ENCODE measurements at regions not wholly inside any gene's neighbourhood (a gene's known extent, or its start where the extent isn't known, plus 50 kb on each side); places are given as distances from the start of the nearest gene placed in this dataset.

GRCh38 chr20:50294164-50295088, 103.8 kb downstream of the CEBPB start:
- Mint-ChIP-seq H3K27me3 (no peaks in the 10 kb centered on the region), H3K27ac (no peak overlapping the region), H3K4me1 (ENCODE audit: low read depth) (peaks cover 10% of the 10 kb centered on the region), H3K9me3 (ENCODE audit: low read depth) (no peaks in the 10 kb centered on the region), H3K36me3 (no peaks in the 10 kb centered on the region), H3K4me3 (no peak overlapping the region)

GRCh38 chr20:50295345-50295744, 104.7 kb downstream of the CEBPB start:
- Mint-ChIP-seq H3K27me3 (no peaks in the 10 kb centered on the region), H3K27ac (peak overlapping the region; percentile 16), H3K4me1 (ENCODE audit: low read depth) (peaks cover 10% of the 10 kb centered on the region)

GRCh38 chr20:50295762-50296449, 105.3 kb downstream of the CEBPB start:
- no peaks in the 10 kb centered on the region for H3K27me3 Mint-ChIP-seq
- H3K36me3 Mint-ChIP-seq: no peaks in the 10 kb centered on the region
- H3K4me3 Mint-ChIP-seq: no peak overlapping the region
- peaks cover 10% of the 10 kb centered on the region for H3K4me1 Mint-ChIP-seq (ENCODE audit: low read depth)
- no peak overlapping the region for H3K27ac Mint-ChIP-seq
- no peaks in the 10 kb centered on the region for H3K9me3 Mint-ChIP-seq (ENCODE audit: low read depth)

More at GRCh38 chr20:50295345-50295744, 104.7 kb downstream of the CEBPB start:
- H3K36me3 Mint-ChIP-seq: no peaks in the 10 kb centered on the region
- no peak overlapping the region for H3K4me3 Mint-ChIP-seq
- H3K9me3 Mint-ChIP-seq (ENCODE audit: low read depth): no peaks in the 10 kb centered on the region

GRCh38 chr20:50296450-50297375, 106.1 kb downstream of the CEBPB start:
- no peak overlapping the region for H3K27ac Mint-ChIP-seq
- peaks cover 10% of the 10 kb centered on the region for H3K4me1 Mint-ChIP-seq (ENCODE audit: low read depth)
- no peaks in the 10 kb centered on the region for H3K36me3 Mint-ChIP-seq
- H3K9me3 Mint-ChIP-seq (ENCODE audit: low read depth): no peaks in the 10 kb centered on the region
- no peaks in the 10 kb centered on the region for H3K27me3 Mint-ChIP-seq
- no peak overlapping the region for H3K4me3 Mint-ChIP-seq

- H3K36me3 Mint-ChIP-seq: no peaks in the 10 kb centered on the region
- H3K4me3 Mint-ChIP-seq: no peak overlapping the region
- peaks cover 14% of the 10 kb centered on the region for H3K4me1 Mint-ChIP-seq (ENCODE audit: low read depth)
- no peaks in the 10 kb centered on the region for H3K27me3 Mint-ChIP-seq
- no peaks in the 10 kb centered on the region for H3K9me3 Mint-ChIP-seq (ENCODE audit: low read depth)
- H3K27ac Mint-ChIP-seq: no peak overlapping the region
Measured at GRCh38 chr20:50297498-50298376, 107.1 kb downstream of the CEBPB start.

GRCh38 chr20:50298554-50299324, 108.1 kb downstream of the CEBPB start:
- Mint-ChIP-seq H3K36me3 (no peaks in the 10 kb centered on the region), H3K4me1 (ENCODE audit: low read depth) (peaks cover 14% of the 10 kb centered on the region), H3K27ac (no peak overlapping the region), H3K9me3 (ENCODE audit: low read depth) (no peaks in the 10 kb centered on the region), H3K27me3 (no peaks in the 10 kb centered on the region), H3K4me3 (no peak overlapping the region)

- Mint-ChIP-seq H3K4me3 (no peak overlapping the region), H3K9me3 (ENCODE audit: low read depth) (no peaks in the 10 kb centered on the region), H3K27me3 (no peaks in the 10 kb centered on the region), H3K4me1 (ENCODE audit: low read depth) (peaks cover 14% of the 10 kb centered on the region), H3K27ac (no peak overlapping the region), H3K36me3 (no peaks in the 10 kb centered on the region)
Measured at GRCh38 chr20:50299325-50299629, 108.6 kb downstream of the CEBPB start.

GRCh38 chr20:50301165-50301564, 110.5 kb downstream of the CEBPB start:
- H3K36me3 Mint-ChIP-seq: no peaks in the 10 kb centered on the region
- no peak overlapping the region for H3K27ac Mint-ChIP-seq
- H3K27me3 Mint-ChIP-seq: no peaks in the 10 kb centered on the region
- no peaks in the 10 kb centered on the region for H3K9me3 Mint-ChIP-seq (ENCODE audit: low read depth)
- peaks cover 14% of the 10 kb centered on the region for H3K4me1 Mint-ChIP-seq (ENCODE audit: low read depth)
- no peak overlapping the region for H3K4me3 Mint-ChIP-seq

GRCh38 chr20:50301712-50302111, 111.1 kb downstream of the CEBPB start:
- Mint-ChIP-seq H3K36me3 (no peaks in the 10 kb centered on the region), H3K27ac (no peak overlapping the region), H3K4me1 (ENCODE audit: low read depth) (peaks cover 14% of the 10 kb centered on the region)

GRCh38 chr20:50302341-50303057, 111.9 kb downstream of the CEBPB start:
- H3K36me3 Mint-ChIP-seq: no peaks in the 10 kb centered on the region

More at GRCh38 chr20:50301712-50302111, 111.1 kb downstream of the CEBPB start:
- Mint-ChIP-seq H3K4me3 (no peak overlapping the region), H3K9me3 (ENCODE audit: low read depth) (no peaks in the 10 kb centered on the region), H3K27me3 (no peaks in the 10 kb centered on the region)

GRCh38 chr20:50303573-50304500, 113.2 kb downstream of the CEBPB start:
- Mint-ChIP-seq H3K27ac (no peak overlapping the region), H3K4me3 (no peak overlapping the region), H3K36me3 (no peaks in the 10 kb centered on the region), H3K27me3 (no peaks in the 10 kb centered on the region), H3K9me3 (ENCODE audit: low read depth) (no peaks in the 10 kb centered on the region), H3K4me1 (ENCODE audit: low read depth) (peaks cover 4% of the 10 kb centered on the region)

More at GRCh38 chr20:50302341-50303057, 111.9 kb downstream of the CEBPB start:
- H3K9me3 Mint-ChIP-seq (ENCODE audit: low read depth): no peaks in the 10 kb centered on the region
- H3K27ac Mint-ChIP-seq: no peak overlapping the region
- H3K4me3 Mint-ChIP-seq: no peak overlapping the region
- no peaks in the 10 kb centered on the region for H3K27me3 Mint-ChIP-seq
- H3K4me1 Mint-ChIP-seq (ENCODE audit: low read depth): peaks cover 9% of the 10 kb centered on the region

- Mint-ChIP-seq H3K4me1 (ENCODE audit: low read depth) (peaks cover 4% of the 10 kb centered on the region), H3K4me3 (no peak overlapping the region), H3K36me3 (no peaks in the 10 kb centered on the region), H3K27ac (no peak overlapping the region), H3K27me3 (no peaks in the 10 kb centered on the region), H3K9me3 (ENCODE audit: low read depth) (no peaks in the 10 kb centered on the region)
Measured at GRCh38 chr20:50304501-50304856, 113.8 kb downstream of the CEBPB start.

Measured in activated naive CD8-positive, alpha-beta T cell (primary cell).